ENCODE measurements at regions not wholly inside any gene's neighbourhood (a gene's known extent, or its start where the extent isn't known, plus 50 kb on each side); places are given as distances from the start of the nearest gene placed in this dataset.

DNA sequence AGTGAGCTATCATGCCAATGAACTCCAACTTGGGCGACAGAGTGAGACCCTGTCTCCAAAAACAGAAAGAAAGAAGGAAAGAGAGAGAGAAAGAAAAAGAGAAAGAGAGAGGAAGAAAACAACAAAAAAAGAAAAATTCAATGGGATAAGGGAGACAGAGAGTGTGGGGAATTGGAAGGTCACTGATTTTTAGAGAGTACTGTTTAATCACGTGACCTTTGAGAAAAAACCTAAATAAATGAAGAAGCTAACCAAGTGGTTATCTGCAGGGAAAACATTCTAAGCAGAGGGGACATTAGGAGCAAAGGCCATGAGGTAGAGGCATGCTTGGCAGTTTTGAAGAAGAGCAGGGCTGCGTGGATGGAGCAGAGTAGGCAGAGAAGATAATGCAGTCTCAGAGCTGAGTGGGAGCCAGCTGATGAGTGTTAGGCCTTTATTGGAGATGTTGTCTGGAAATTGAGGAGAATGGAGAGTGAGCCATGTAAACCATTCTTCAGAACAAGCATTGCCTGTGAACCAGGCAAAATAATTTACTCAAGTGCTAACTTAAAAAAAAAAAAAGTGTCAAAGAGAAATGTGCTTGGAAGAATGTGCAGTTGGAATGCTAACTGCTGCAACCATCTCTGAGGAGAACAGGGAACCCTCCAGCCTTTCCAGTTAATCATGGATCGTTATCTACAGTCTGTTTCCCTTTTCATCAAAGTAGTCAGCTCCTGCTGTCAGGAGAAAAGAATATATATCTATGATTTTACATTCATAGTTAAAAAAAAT, 377.3 kb upstream of the SEMA6D start:
- TF ChIP-seq FOXK1 (CRISPR knock-in tag; IDR thresholded peaks at IDR 0.05) (no peak), CTCF (IDR thresholded peaks at IDR 0.05) (no peak), ZNF671 (CRISPR knock-in tag; IDR thresholded peaks at IDR 0.05) (no peak), USF2 (CRISPR knock-in tag; IDR thresholded peaks at IDR 0.05) (no peak), ESRRA (CRISPR knock-in tag; IDR thresholded peaks at IDR 0.05; ENCODE audit: borderline replicate concordance) (no peak), ELF4 (CRISPR knock-in tag; IDR thresholded peaks at IDR 0.05; ENCODE audit: low read depth) (no peak)
- TF ChIP-seq, protein P1, sequence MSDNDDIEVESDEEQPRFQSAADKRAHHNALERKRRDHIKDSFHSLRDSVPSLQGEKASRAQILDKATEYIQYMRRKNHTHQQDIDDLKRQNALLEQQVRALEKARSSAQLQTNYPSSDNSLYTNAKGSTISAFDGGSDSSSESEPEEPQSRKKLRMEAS (CRISPR knock-in tag; IDR thresholded peaks at IDR 0.05) = no peak
- TF ChIP-seq, protein P2, sequence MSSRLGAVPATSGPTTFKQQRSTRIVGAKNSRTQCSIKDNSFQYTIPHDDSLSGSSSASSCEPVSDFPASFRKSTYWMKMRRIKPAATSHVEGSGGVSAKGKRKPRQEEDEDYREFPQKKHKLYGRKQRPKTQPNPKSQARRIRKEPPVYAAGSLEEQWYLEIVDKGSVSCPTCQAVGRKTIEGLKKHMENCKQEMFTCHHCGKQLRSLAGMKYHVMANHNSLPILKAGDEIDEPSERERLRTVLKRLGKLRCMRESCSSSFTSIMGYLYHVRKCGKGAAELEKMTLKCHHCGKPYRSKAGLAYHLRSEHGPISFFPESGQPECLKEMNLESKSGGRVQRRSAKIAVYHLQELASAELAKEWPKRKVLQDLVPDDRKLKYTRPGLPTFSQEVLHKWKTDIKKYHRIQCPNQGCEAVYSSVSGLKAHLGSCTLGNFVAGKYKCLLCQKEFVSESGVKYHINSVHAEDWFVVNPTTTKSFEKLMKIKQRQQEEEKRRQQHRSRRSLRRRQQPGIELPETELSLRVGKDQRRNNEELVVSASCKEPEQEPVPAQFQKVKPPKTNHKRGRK (CRISPR knock-in tag; IDR thresholded peaks at IDR 0.05; ENCODE audit: borderline replicate concordance) = no peak

Measured in WTC11 (cell line).